ENCODE measurements at regions not wholly inside any gene's neighbourhood (a gene's known extent, or its start where the extent isn't known, plus 50 kb on each side); places are given as distances from the start of the nearest gene placed in this dataset.

DNA sequence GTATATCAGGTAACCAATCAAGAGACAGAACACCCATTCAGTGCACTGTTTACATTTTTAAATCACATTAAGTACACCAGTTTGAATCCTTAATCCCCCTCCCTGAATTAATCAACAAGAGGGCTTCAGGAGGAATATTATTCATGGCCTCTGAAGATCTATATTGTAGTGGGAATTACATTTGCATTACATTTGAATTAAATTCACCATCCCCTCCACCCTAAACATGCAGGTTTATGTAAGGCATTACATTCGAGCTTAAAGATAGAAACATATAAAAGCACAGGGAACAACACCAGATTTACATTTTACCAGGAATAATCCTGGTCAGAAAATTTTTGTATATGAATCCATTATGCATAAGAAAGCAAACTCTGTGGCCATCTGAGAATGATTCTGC, 197.8 kb upstream of the KITLG start:
- Histone ChIP-seq H3K4me1 (no peaks in the 10 kb centered on the region), H3K27ac (no peak overlapping the region), H3K4me3 (no peak overlapping the region), H3K36me3 (no peaks in the 10 kb centered on the region), H3K27me3 (no peaks in the 10 kb centered on the region), H3K9me3 (no peaks in the 10 kb centered on the region)
- no peak for ATAC-seq
- TF ChIP-seq POLR2A (IDR thresholded peaks at IDR 0.05) (no peak), POLR2AphosphoS5 (IDR thresholded peaks at IDR 0.05) (no peak)
- TF ChIP-seq, protein P1, sequence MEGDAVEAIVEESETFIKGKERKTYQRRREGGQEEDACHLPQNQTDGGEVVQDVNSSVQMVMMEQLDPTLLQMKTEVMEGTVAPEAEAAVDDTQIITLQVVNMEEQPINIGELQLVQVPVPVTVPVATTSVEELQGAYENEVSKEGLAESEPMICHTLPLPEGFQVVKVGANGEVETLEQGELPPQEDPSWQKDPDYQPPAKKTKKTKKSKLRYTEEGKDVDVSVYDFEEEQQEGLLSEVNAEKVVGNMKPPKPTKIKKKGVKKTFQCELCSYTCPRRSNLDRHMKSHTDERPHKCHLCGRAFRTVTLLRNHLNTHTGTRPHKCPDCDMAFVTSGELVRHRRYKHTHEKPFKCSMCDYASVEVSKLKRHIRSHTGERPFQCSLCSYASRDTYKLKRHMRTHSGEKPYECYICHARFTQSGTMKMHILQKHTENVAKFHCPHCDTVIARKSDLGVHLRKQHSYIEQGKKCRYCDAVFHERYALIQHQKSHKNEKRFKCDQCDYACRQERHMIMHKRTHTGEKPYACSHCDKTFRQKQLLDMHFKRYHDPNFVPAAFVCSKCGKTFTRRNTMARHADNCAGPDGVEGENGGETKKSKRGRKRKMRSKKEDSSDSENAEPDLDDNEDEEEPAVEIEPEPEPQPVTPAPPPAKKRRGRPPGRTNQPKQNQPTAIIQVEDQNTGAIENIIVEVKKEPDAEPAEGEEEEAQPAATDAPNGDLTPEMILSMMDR (IDR thresholded peaks at IDR 0.05): no peak
- 92 to 94% methylated on average over 1 of the region's 1 CpG for WGBS, 2 donors (ENCODE audit: low coverage in 1 of 2)

DNA sequence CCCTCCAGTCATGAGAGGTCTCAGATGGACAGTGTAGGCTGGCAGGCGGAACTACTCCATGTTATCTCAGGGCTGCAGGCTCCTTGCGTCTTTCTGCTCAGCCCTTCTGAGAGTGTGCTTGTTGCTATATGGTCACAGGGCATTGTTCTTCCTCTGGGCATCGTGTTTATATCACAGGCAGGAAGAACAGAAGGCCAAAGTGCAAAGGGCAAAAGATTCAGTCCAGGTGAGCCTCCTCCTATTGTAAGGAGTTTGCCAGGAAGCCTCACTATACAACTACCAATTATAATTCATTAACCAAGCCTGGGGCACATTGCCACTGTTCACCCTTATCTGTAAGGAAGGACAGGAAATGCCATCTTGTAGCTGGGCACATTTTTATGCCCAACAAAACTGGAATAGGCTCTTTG, 195.5 kb upstream of the KITLG start:
- Histone ChIP-seq H3K9me3 (no peaks in the 10 kb centered on the region), H3K4me1 (no peaks in the 10 kb centered on the region), H3K27ac (no peak overlapping the region), H3K27me3 (no peaks in the 10 kb centered on the region), H3K36me3 (no peaks in the 10 kb centered on the region), H3K4me3 (no peak overlapping the region)
- TF ChIP-seq, protein P1 (IDR thresholded peaks at IDR 0.05): no peak
- TF ChIP-seq EP300 (IDR thresholded peaks at IDR 0.05) (no peak), POLR2A (IDR thresholded peaks at IDR 0.05) (no peak), POLR2AphosphoS5 (IDR thresholded peaks at IDR 0.05) (no peak)
- WGBS, 2 donors (ENCODE audit: low coverage in 1 of 2): 85 to 100% methylated on average over 2 to 3 of the region's 3 CpGs
- no peak for ATAC-seq

DNA sequence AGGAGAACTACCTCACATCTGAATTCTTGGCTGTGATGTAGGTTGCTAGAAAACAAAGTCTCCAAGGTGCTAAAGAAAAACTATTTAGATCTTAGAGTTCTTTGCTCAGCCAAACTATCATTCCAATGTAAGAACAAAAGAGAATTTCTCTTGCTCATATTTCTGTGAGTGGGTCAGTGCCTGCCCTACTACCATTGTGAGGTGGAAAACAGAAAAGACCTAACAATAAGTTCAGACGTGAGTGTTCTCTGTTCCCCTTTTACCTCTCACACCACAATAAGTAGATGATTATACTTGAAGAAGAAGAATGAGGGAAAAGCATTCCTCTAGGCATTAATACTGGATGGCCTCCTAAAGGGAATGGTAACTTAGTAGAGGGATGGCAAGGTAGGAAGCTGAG, 187.4 kb upstream of the KITLG start:
- no peak for ATAC-seq
- TF ChIP-seq POLR2AphosphoS5 (IDR thresholded peaks at IDR 0.05) (no peak), EP300 (IDR thresholded peaks at IDR 0.05) (no peak), POLR2A (IDR thresholded peaks at IDR 0.05) (no peak)
- TF ChIP-seq, protein P1 (IDR thresholded peaks at IDR 0.05): no peak
- peak overlapping the region; percentile 57 to 85 (median 80) for H3K27ac ChIP-seq
- H3K27me3 ChIP-seq: no peaks in the 10 kb centered on the region
- H3K4me1 ChIP-seq: peaks cover 10 to 42% (median 10%) of the 10 kb centered on the region in 3 donors
- H3K36me3 ChIP-seq: no peaks in the 10 kb centered on the region
- H3K9me3 ChIP-seq: no peaks in the 10 kb centered on the region
- 42 to 43% methylated on average over 1 of the region's 1 CpG for WGBS, 2 donors (ENCODE audit: low coverage in 1 of 2)
- no peak overlapping the region for H3K4me3 ChIP-seq

DNA sequence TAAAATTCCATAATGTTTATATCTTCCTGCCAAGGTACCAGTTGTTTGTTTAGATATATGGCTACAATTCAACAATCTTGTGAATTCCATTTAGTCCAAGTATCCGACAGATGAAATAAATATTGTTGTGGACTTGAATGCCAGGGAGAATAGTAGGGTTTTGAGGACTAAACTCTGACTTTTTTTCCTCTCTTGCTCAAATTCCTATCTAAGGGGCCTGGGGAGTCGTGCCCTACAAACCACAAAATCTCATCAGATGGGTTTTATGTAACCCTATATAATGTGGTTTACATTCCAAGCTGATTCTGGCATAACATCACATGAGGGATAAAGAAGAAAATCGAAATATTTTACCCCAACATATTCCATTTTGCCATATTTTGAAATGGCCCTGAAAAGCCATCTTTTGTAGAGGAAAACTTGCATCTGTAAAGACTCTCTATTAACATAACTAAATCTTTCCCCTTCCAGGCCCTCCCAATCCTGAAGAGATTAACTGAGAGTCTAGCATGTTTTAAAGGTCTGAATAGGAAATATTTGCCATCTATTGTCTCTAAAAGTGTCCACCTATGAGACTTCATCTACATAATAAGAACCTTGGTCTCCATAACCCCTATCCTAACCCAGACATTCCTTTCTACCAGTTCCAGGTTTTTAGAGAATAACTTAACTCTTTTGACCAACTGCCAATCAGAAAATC, 184.7 kb upstream of the KITLG start:
- no peak for TF ChIP-seq POLR2AphosphoS5 (IDR thresholded peaks at IDR 0.05)
- no peak for TF ChIP-seq POLR2A (IDR thresholded peaks at IDR 0.05)
- TF ChIP-seq EP300 (IDR thresholded peaks at IDR 0.05): no peak
- TF ChIP-seq, protein P1 (IDR thresholded peaks at IDR 0.05): no peak
- WGBS, 2 donors (ENCODE audit: low coverage in 1 of 2): 21 to 46% methylated on average over 3 of the region's 3 CpGs
- no peak for ATAC-seq
- H3K27ac ChIP-seq: peak overlapping the region; percentile 39 to 78 (median 54)
- no peak overlapping the region for H3K4me3 ChIP-seq
- H3K27me3 ChIP-seq: no peaks in the 10 kb centered on the region
- peaks cover 10 to 37% (median 10%) of the 10 kb centered on the region in 3 donors for H3K4me1 ChIP-seq
- H3K36me3 ChIP-seq: no peaks in the 10 kb centered on the region
- no peaks in the 10 kb centered on the region for H3K9me3 ChIP-seq

DNA sequence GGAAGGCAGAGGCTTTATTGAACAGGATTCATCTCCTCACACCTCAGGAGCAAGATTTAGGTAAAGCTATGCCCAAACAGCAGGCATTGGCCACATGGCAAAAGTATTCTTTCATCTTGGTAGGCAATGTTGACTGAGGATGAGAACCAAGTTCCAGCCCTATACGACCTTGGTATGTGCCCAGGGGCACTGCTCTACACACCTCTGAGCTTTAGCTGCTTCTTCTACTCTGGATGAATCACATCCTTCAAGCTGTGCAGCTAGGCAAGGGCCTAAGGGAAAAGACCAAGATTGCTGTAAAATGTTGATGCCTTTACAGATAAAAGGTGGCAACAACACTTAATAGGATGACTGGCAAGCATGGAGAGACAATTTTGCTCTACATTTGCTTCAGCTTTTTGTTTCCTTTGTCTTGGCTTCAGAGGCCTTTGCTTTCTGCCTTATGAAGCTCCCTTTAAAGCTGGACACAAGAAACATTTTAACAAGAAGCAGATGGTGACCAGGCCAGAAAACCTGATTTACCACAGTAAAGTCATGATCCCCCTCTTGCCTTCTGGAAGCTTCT, 183.3 kb upstream of the KITLG start:
- Histone ChIP-seq H3K27me3 (no peaks in the 10 kb centered on the region), H3K27ac (peak overlapping the region in 3 of 4 donors; percentile 47 to 78 (median 57)), H3K9me3 (no peaks in the 10 kb centered on the region), H3K36me3 (no peaks in the 10 kb centered on the region), H3K4me1 (peaks cover 10 to 37% (median 10%) of the 10 kb centered on the region in 3 donors), H3K4me3 (no peak overlapping the region)
- TF ChIP-seq, protein P1 (IDR thresholded peaks at IDR 0.05): no peak
- TF ChIP-seq EP300 (IDR thresholded peaks at IDR 0.05): no peak
- no peak for TF ChIP-seq POLR2A (IDR thresholded peaks at IDR 0.05)
- TF ChIP-seq POLR2AphosphoS5 (IDR thresholded peaks at IDR 0.05): no peak
- WGBS, 2 donors (ENCODE audit: low coverage in 1 of 2): 64% methylated on average over 1 of the region's 1 CpG; no CpG with 5 or more reads in 1 of the 2 donors
- no peak for ATAC-seq

Measured in gastroesophageal sphincter (tissue), 4 donors.